Esophagus (tissue), 2 donors: ENCODE measurements at regions not wholly inside any gene's neighbourhood (a gene's known extent, or its start where the extent isn't known, plus 50 kb on each side); places are given as distances from the start of the nearest gene placed in this dataset.

ENCODE experiments used
- H3K27ac ChIP-seq, 2 donors: one replicate each; pipeline ENCODE4 v1.5.1; 2013; ENCODE audit warnings: low read depth in 2 of 2, mild to moderate bottlenecking in 2 of 2, inconsistent platforms in 1 of 2, low read length in 1 of 2, moderate library complexity in 1 of 2
- H3K27me3 ChIP-seq, 2 donors: one replicate each; pipeline ENCODE4 v1.6.1; 2013; ENCODE audit warnings: low read length in 2 of 2, control low read depth in 1 of 2, mild to moderate bottlenecking in 1 of 2; ENCODE audit not compliant: insufficient read depth in 2 of 2, control insufficient read depth in 1 of 2
- H3K36me3 ChIP-seq, 2 donors: one replicate each; pipeline ENCODE4 v1.6.1; 2013; ENCODE audit warnings: low read length in 1 of 2; ENCODE audit not compliant: control insufficient read depth in 2 of 2, insufficient read depth in 2 of 2
- H3K4me1 ChIP-seq, 2 donors: one replicate each; pipeline ENCODE4 v1.6.1; 2013; ENCODE audit warnings: low read length in 1 of 2; ENCODE audit not compliant: control insufficient read depth in 2 of 2, insufficient read depth in 2 of 2
- H3K4me3 ChIP-seq, 2 donors: one replicate each; pipeline ENCODE4 v1.5.1; 2013; ENCODE audit warnings: low read length in 2 of 2, mild to moderate bottlenecking in 2 of 2, low read depth in 1 of 2, moderate library complexity in 1 of 2
- H3K9me3 ChIP-seq, 2 donors: one replicate each; pipeline ENCODE4 v1.6.1; 2013; ENCODE audit warnings: mild to moderate bottlenecking in 2 of 2, low read depth in 1 of 2, low read length in 1 of 2, moderate library complexity in 1 of 2; ENCODE audit not compliant: control insufficient read depth in 2 of 2, insufficient read depth in 1 of 2
- WGBS, 2 donors: extraction: QIAGEN DNeasy Blood & Tissue Kit; methylation state at CpG; one replicate each; pipeline ENCODE4 v1.1.7; 2013; 5-methylcytosine and 5-hydroxymethylcytosine counted together
- donor health status: healthy with polysubstance abuse.
- donor health status: Bipolar disorder and iron deficiency.

DNA sequence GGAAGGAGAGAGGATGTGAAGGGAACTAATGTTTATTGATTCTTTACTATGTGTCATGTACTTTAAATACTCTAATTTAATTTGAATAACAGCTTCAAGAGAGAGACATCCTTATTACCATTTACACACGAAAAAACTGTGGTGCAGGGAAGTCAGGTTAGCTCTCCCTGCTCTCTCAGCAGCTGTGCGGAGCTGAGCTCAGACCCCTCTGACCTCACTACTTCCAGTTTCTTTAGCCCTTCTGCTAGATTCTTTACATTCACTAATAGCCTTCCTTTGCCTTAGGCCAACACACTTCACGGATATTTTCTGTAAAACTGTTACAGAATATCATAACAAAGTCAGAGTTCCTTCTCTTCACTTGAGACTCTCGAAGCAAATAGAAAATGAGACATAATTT, 131.3 kb upstream of the ARRDC3 start:
- H3K27me3 ChIP-seq, result no peaks in the 10 kb centered on the region
- WGBS, 2 donors, result 46 to 56% methylated on average over 4 of the region's 4 CpGs
- H3K9me3 ChIP-seq, result no peaks in the 10 kb centered on the region
- H3K4me1 ChIP-seq, result no peaks in the 10 kb centered on the region
- H3K27ac ChIP-seq, result no peak overlapping the region
- no peak overlapping the region for H3K4me3 ChIP-seq
- H3K36me3 ChIP-seq, result no peaks in the 10 kb centered on the region

DNA sequence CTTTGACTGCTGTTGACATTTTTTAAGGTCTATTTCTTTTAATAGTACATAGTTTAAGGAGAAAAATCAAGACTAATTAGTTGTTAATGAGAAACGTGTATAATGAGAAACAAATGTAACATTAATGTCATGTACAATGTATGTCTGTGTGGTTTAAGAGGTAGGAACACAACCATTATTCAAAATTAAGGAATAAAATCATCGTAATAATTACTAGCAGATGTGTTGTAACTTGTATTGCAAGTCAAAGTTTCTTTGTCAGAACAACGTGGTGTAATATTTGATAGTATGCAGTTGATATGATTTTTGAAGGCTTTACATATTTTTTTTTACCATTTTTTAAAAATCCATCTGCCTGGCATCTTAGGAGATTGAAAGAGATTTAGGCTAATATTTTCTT, 120.2 kb upstream of the ARRDC3 start:
- no peak overlapping the region for H3K27ac ChIP-seq
- H3K27me3 ChIP-seq, result no peaks in the 10 kb centered on the region
- no peaks in the 10 kb centered on the region for H3K4me1 ChIP-seq
- no peaks in the 10 kb centered on the region for H3K9me3 ChIP-seq
- no peaks in the 10 kb centered on the region for H3K36me3 ChIP-seq
- H3K4me3 ChIP-seq, result no peak overlapping the region
- 33 to 43% methylated on average over 3 of the region's 3 CpGs for WGBS, 2 donors

DNA sequence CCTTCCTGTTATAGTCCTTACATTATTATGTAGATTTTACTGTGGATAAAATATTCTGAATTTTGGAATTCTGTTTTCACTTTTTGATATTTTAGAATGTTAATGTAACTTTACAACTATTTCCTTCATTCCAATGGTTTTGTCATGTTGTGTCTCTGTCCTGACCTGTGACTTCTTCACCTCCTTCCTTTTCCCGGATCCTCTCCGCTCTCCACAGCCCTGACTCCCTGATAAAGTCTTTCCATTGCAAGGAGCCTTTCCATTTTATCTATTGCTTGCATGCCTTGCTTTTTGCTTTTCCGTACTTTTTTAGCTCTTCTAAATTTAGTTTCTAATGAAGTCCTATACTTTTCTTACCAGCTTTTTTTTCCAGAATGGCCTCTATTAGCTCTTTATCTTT, 117.6 kb upstream of the ARRDC3 start:
- 86 to 88% methylated on average over 3 of the region's 3 CpGs for WGBS, 2 donors

DNA sequence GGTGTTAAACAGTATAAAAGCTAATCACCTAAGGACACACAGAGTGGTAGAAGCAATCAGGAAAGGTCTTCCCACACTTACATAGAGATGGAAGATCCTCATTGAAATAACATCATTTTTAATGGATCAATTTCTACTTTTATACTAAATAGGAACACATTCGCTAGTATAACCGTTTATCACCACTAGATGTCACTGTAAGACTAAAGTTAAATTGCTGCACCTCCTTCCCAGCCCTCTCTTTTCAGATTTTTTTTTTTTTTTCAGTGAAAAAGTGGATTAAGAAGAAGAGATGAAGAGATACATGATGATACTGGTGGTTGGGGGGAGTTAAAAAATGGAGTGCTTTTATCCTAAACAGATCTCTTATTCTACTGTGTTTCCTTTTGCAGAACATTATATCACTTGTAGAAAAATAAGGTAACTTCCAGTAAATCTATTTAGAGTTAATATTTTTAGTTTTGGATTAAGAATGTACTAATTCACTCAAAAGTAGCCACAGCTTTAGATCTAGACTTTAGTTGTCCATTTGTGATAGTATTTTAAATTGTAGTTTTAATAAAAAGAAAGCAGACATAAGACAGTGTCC, 116.9 kb upstream of the ARRDC3 start:
- Histone ChIP-seq H3K27ac (no peak overlapping the region), H3K4me3 (no peak overlapping the region), H3K4me1 (no peaks in the 10 kb centered on the region), H3K9me3 (no peaks in the 10 kb centered on the region), H3K27me3 (no peaks in the 10 kb centered on the region), H3K36me3 (no peaks in the 10 kb centered on the region)
- 0% methylated on average over 2 of the region's 2 CpGs for WGBS, 2 donors

More for the DNA sequence above, 117.6 kb upstream of the ARRDC3 start:
- Histone ChIP-seq H3K4me1 (no peaks in the 10 kb centered on the region), H3K27ac (no peak overlapping the region), H3K4me3 (no peak overlapping the region), H3K9me3 (no peaks in the 10 kb centered on the region), H3K27me3 (no peaks in the 10 kb centered on the region), H3K36me3 (no peaks in the 10 kb centered on the region)

DNA sequence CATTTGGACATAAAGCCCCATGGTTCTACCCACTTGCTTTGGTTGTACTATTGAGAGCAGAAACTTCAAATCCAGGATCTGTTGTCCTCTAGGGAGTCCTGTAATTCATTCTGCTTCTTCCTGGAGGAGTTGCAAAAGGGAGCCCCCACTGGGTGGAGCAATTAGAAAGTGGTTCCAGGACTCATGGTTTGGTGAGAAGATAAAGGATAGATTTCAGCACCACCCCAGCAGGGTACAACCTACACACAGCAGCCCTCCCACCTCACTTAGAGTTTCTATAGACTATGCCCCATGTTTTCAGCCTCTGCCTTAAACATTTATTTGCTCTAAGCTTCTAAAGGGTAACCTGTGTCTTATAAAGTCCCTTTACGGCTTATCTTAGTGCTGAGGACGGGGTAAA, 112.6 kb upstream of the ARRDC3 start:
- no peak overlapping the region for H3K4me3 ChIP-seq
- WGBS, 2 donors, result 69 to 75% methylated on average over 2 of the region's 2 CpGs
- no peaks in the 10 kb centered on the region for H3K9me3 ChIP-seq
- H3K27me3 ChIP-seq, result no peaks in the 10 kb centered on the region
- H3K36me3 ChIP-seq, result no peaks in the 10 kb centered on the region
- H3K27ac ChIP-seq, result no peak overlapping the region
- H3K4me1 ChIP-seq, result no peaks in the 10 kb centered on the region

DNA sequence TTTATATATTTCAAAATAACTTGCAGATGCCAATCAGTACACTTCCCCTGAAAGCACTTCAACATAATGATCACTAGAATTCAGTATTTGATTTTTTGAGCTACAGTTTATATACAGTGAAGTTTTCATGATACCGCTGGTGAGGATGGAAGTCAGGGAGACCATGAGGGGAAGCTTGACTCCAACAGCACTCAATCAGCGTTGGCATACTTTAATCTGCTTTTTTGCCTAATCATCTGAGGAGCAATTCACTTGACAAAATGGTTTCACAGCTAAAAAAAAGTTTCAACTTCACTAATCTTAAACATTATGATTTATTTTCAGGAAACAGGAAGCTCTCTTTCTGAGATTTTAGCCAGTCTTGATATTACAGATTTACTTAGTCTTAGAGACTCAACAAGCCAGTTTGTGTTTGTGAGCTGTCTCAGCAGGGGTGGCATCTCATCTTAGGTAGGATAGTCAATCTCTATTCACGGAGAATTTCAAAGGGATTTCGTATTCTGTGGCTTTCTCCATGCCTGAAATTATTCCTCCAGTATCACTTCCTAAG, 111.4 kb upstream of the ARRDC3 start:
- WGBS, 2 donors, result 70% methylated on average over 4 of the region's 4 CpGs
- H3K27me3 ChIP-seq, result no peaks in the 10 kb centered on the region
- no peaks in the 10 kb centered on the region for H3K4me1 ChIP-seq
- H3K36me3 ChIP-seq, result no peaks in the 10 kb centered on the region
- no peak overlapping the region for H3K27ac ChIP-seq
- no peaks in the 10 kb centered on the region for H3K9me3 ChIP-seq
- H3K4me3 ChIP-seq, result no peak overlapping the region

DNA sequence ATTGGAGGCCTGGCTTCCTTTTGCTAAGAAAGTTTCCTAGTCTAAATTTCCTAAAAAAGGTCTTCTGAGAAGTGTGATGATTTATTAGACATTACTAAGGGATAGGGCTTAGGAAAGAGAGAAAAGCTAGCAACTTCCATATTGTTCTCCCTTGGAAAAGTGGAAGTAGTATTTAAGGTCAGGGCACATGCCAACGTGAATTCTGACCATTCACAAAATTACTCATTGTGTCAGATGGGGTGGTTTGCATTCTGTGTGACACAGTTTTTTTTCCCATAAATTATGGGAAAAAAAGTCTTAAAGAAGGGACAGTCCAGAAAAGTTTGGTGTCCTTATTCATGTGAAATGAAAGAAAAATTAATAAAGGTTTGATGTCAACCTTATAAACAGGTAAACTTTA, 110.0 kb upstream of the ARRDC3 start:
- no peak overlapping the region for H3K27ac ChIP-seq
- no peak overlapping the region for H3K4me3 ChIP-seq
- H3K4me1 ChIP-seq, result no peaks in the 10 kb centered on the region
- no peaks in the 10 kb centered on the region for H3K27me3 ChIP-seq
- H3K9me3 ChIP-seq, result no peaks in the 10 kb centered on the region
- H3K36me3 ChIP-seq, result no peaks in the 10 kb centered on the region
- WGBS, 2 donors, result 24 to 42% methylated on average over 1 of the region's 1 CpG

DNA sequence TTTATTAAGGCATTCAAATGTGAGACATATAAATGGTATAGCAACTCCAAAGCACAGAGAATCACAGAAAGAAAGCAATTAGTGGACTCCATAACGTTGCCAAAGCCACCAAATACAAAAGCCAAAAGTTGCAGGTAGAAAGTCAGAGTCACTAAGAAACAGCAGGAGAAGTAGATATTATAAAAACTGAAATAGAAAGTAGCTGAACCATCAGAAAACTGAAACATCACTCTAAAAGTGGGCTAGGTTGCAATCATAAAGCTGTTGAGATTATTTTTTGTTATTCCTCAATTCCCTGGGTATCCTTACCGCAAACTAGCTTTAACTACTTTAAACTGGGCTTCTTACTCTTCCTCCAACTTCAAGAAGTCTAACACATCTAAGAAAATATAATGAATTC, 108.1 kb upstream of the ARRDC3 start:
- WGBS, 2 donors, result 61 to 76% methylated on average over 2 of the region's 2 CpGs
- Histone ChIP-seq H3K27me3 (no peaks in the 10 kb centered on the region), H3K4me3 (no peak overlapping the region), H3K27ac (no peak overlapping the region), H3K4me1 (no peaks in the 10 kb centered on the region), H3K9me3 (no peaks in the 10 kb centered on the region), H3K36me3 (no peaks in the 10 kb centered on the region)

DNA sequence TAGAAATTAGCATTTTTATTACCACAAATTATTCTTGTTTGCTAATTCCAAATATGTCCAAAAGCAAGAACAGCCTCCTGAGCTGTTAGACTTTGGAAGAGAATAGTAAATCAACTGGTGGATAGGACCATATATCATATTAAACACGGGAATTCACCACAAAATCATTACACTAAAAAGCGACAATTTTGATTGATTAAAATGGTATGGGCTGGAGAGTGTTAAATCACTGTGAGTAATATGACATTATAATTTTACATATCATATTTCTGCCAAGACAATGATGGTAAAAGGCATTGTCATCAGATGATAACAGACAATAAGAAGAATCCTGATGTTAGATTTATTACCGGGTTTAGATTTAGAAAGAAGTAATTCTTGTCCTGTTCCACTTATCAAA, 107.2 kb upstream of the ARRDC3 start:
- 70 to 78% methylated on average over 3 of the region's 3 CpGs for WGBS, 2 donors
- Histone ChIP-seq H3K36me3 (no peaks in the 10 kb centered on the region), H3K4me1 (no peaks in the 10 kb centered on the region), H3K27me3 (no peaks in the 10 kb centered on the region), H3K27ac (no peak overlapping the region), H3K4me3 (no peak overlapping the region), H3K9me3 (no peaks in the 10 kb centered on the region)

DNA sequence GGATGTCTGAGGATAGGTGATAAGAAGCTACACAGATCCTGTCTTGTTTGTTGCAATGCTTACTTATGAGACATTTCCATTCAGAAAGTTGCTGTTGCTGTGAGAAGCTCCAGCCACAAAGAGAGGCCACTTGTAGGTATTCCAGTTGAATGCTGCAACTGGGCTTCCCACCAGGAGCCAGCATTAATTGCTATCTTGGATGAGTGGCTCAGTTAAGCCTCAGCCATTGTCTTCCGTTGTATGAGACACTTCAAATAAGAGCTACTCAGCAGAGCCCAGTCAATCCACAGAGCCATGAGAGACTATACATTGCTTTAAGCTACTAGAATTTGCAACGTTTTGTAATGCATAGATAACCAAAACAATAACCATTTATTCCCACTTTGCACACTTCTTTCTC, 104.3 kb upstream of the ARRDC3 start:
- Histone ChIP-seq H3K4me1 (no peaks in the 10 kb centered on the region), H3K27ac (no peak overlapping the region), H3K27me3 (no peaks in the 10 kb centered on the region), H3K36me3 (no peaks in the 10 kb centered on the region), H3K9me3 (no peaks in the 10 kb centered on the region), H3K4me3 (no peak overlapping the region)
- WGBS, 2 donors, result 55 to 63% methylated on average over 2 of the region's 2 CpGs
